GM12891 (cell line): ENCODE measurements at regions not wholly inside any gene's neighbourhood (a gene's known extent, or its start where the extent isn't known, plus 50 kb on each side); places are given as distances from the start of the nearest gene placed in this dataset.

Experiments used
- PAX5 ChIP-seq: IDR thresholded peaks from 2 replicates; pipeline ENCODE4 v1.6.1; 2011; ENCODE audit warnings: low read length, moderate library complexity, mild to moderate bottlenecking; ENCODE audit not compliant: insufficient read depth, severe bottlenecking
- POLR2A ChIP-seq: IDR thresholded peaks from 2 replicates; pipeline ENCODE4 v1.6.1; 2011; ENCODE audit warnings: low read depth, low read length, control low read depth
- POLR2AphosphoS5 ChIP-seq: IDR thresholded peaks from 2 replicates; pipeline ENCODE4 v1.6.1; 2011; ENCODE audit warnings: low read depth, low read length, control low read depth
- POU2F2 ChIP-seq: IDR thresholded peaks from 2 replicates; pipeline ENCODE4 v1.6.1; 2011; ENCODE audit warnings: low read depth, mild to moderate bottlenecking, control low read depth, low read length, moderate library complexity
- SPI1 ChIP-seq: IDR thresholded peaks from 2 replicates; pipeline ENCODE4 v1.6.1; 2011; ENCODE audit warnings: low read depth, low read length, control low read depth
- TAF1 ChIP-seq: IDR thresholded peaks from 2 replicates; pipeline ENCODE4 v1.6.1; 2011; ENCODE audit warnings: low read depth, low read length, control low read depth

- no peak for TF ChIP-seq TAF1
- no peak for TF ChIP-seq POLR2A
- no peak for TF ChIP-seq POLR2AphosphoS5
- no peak for TF ChIP-seq PAX5
- no peak for TF ChIP-seq SPI1
- no peak for TF ChIP-seq POU2F2
These were observed 121.3 kb upstream of the SCAF11 start for GRCh38 chr12:46111715-46112114.
